ENCODE measurements at regions not wholly inside any gene's neighbourhood (a gene's known extent, or its start where the extent isn't known, plus 50 kb on each side); places are given as distances from the start of the nearest gene placed in this dataset.

- H3K36me3 ChIP-seq (ENCODE audit: control insufficient read depth, insufficient read depth, low read length), result no peaks in the 10 kb centered on the region
- H3K9me3 ChIP-seq (ENCODE audit: control insufficient read depth, low read length), result no peaks in the 10 kb centered on the region
- H3K27ac ChIP-seq (ENCODE audit: low read depth, low read length), result no peak overlapping the region
- H3K4me3 Mint-ChIP-seq, result no peak overlapping the region
- peak overlapping the region; percentile 10 for H3K27ac Mint-ChIP-seq
- TF ChIP-seq CTCF (conservative IDR thresholded peaks at IDR 0.05), result no peak
- no peaks in the 10 kb centered on the region for H3K27me3 Mint-ChIP-seq (ENCODE audit: insufficient read depth)
- H3K9me3 Mint-ChIP-seq, result peaks cover 2% of the 10 kb centered on the region
- H3K9ac ChIP-seq (ENCODE audit: extremely low read depth, low read length, poor library complexity, severe bottlenecking), result no peak overlapping the region
- no peaks in the 10 kb centered on the region for H3K4me1 ChIP-seq (ENCODE audit: control insufficient read depth, insufficient read depth, low read length)
- peaks cover 3% of the 10 kb centered on the region for H3K27me3 ChIP-seq (ENCODE audit: control insufficient read depth, insufficient read depth, low read length, poor library complexity, severe bottlenecking)
- peaks cover 18% of the 10 kb centered on the region for H3K4me1 Mint-ChIP-seq
- H3K36me3 Mint-ChIP-seq (ENCODE audit: low read depth), result peaks cover 2% of the 10 kb centered on the region
- DNase-seq, result no peak
- H3K4me3 ChIP-seq (ENCODE audit: low read length), result no peak overlapping the region
These were observed 396.5 kb upstream of the TNC start for GRCh38 chr9:115514454-115514853.

GRCh38 chr9:115517335-115518075 lies 399.5 kb upstream of the TNC start:
- no peak for DNase-seq
- peaks cover 5% of the 10 kb centered on the region for H3K27me3 ChIP-seq (ENCODE audit: control insufficient read depth, insufficient read depth, low read length, poor library complexity, severe bottlenecking)
- H3K9ac ChIP-seq (ENCODE audit: extremely low read depth, low read length, poor library complexity, severe bottlenecking), result no peak overlapping the region
- no peaks in the 10 kb centered on the region for H3K36me3 Mint-ChIP-seq (ENCODE audit: low read depth)
- TF ChIP-seq CTCF (conservative IDR thresholded peaks at IDR 0.05), result no peak
- H3K9me3 Mint-ChIP-seq, result no peaks in the 10 kb centered on the region
- no peak overlapping the region for H3K27ac ChIP-seq (ENCODE audit: low read depth, low read length)
- H3K27me3 Mint-ChIP-seq (ENCODE audit: insufficient read depth), result no peaks in the 10 kb centered on the region
- H3K4me3 Mint-ChIP-seq, result no peak overlapping the region
- no peak overlapping the region for H3K4me3 ChIP-seq (ENCODE audit: low read length)
- H3K9me3 ChIP-seq (ENCODE audit: control insufficient read depth, low read length), result no peaks in the 10 kb centered on the region
- peaks cover 32% of the 10 kb centered on the region for H3K4me1 Mint-ChIP-seq
- no peak overlapping the region for H3K27ac Mint-ChIP-seq
- H3K4me1 ChIP-seq (ENCODE audit: control insufficient read depth, insufficient read depth, low read length), result peaks cover 8% of the 10 kb centered on the region
- no peaks in the 10 kb centered on the region for H3K36me3 ChIP-seq (ENCODE audit: control insufficient read depth, insufficient read depth, low read length)

GRCh38 chr9:115520646-115521045 lies 402.7 kb upstream of the TNC start:
- no peaks in the 10 kb centered on the region for H3K9me3 ChIP-seq (ENCODE audit: control insufficient read depth, low read length)
- no peak overlapping the region for H3K27ac Mint-ChIP-seq
- H3K9ac ChIP-seq (ENCODE audit: extremely low read depth, low read length, poor library complexity, severe bottlenecking), result no peak overlapping the region
- DNase-seq, result no peak
- H3K4me1 ChIP-seq (ENCODE audit: control insufficient read depth, insufficient read depth, low read length), result peaks cover 11% of the 10 kb centered on the region
- no peaks in the 10 kb centered on the region for H3K36me3 ChIP-seq (ENCODE audit: control insufficient read depth, insufficient read depth, low read length)
- no peak overlapping the region for H3K27ac ChIP-seq (ENCODE audit: low read depth, low read length)
- no peak overlapping the region for H3K4me3 ChIP-seq (ENCODE audit: low read length)
- H3K27me3 ChIP-seq (ENCODE audit: control insufficient read depth, insufficient read depth, low read length, poor library complexity, severe bottlenecking), result peaks cover 5% of the 10 kb centered on the region
- no peaks in the 10 kb centered on the region for H3K36me3 Mint-ChIP-seq (ENCODE audit: low read depth)
- H3K4me3 Mint-ChIP-seq, result no peak overlapping the region
- TF ChIP-seq CTCF (conservative IDR thresholded peaks at IDR 0.05), result no peak
- WGBS, 2 experiments (ENCODE audit: insufficient coverage in 1 of 2, insufficient read length in 1 of 2), result 81% methylated on average over 3 of the region's 3 CpGs; no CpG with 5 or more reads in 1 of the 2 experiments
- H3K27me3 Mint-ChIP-seq (ENCODE audit: insufficient read depth), result no peaks in the 10 kb centered on the region
- H3K9me3 Mint-ChIP-seq, result no peaks in the 10 kb centered on the region
- peaks cover 25% of the 10 kb centered on the region for H3K4me1 Mint-ChIP-seq

All from endodermal cell (in vitro differentiated cells).